GM12878 (cell line): ENCODE measurements at regions not wholly inside any gene's neighbourhood (a gene's known extent, or its start where the extent isn't known, plus 50 kb on each side); places are given as distances from the start of the nearest gene placed in this dataset.

ENCODE experiments used
- ATAC-seq: fragments of 200-7000 bp; cut with Tn5 transposase; 3 replicates; pipeline ENCODE4 v1.9.1; 2020; ENCODE audit warnings: mild to moderate bottlenecking, moderate library complexity
- BruUV-seq: library from RNA; stranded (reverse); fragments of 400-500 nt; replicated peaks from 2 replicates; lab custom pipeline; 2021; lab: Mats Ljungman, UMichigan
- CTCF ChIA-PET: fragments of 300-600 bp; sonication (Branson Sonifier 250); formaldehyde crosslinking; extraction: SDS; loops from one replicate; lab custom pipeline; 2021; ENCODE audit warnings: inconsistent platforms; lab: Yijun Ruan, JAX
- POLR2A ChIA-PET: fragments of 350-600 bp; formaldehyde crosslinking; extraction: SDS; loops from one replicate; lab custom pipeline; 2021; ENCODE audit warnings: inconsistent platforms; lab: Charles Lee
- RAD21 ChIA-PET: fragments of 300-600 bp; sonication (Branson Sonifier 250); formaldehyde crosslinking; loops from one replicate; lab custom pipeline; 2023; ENCODE audit warnings: antibody characterized with exemption; ENCODE audit not compliant: unreplicated experiment; lab: Charles Lee
- SMC1A ChIA-PET: fragments of 300-600 bp; sonication (Branson Sonifier 250); formaldehyde crosslinking; loops from one replicate; lab custom pipeline; 2023; ENCODE audit not compliant: unreplicated experiment, uncharacterized antibody; lab: Charles Lee
- DNase-seq: peaks from one replicate; pipeline ENCODE4 v3.0.0-alpha.2; 2011; ENCODE audit warnings: low read depth, low spot score
- FAIRE-seq: peaks from 3 replicates; lab custom pipeline; 2011; peaks lifted over from hg19 to GRCh38; lab: Jason Lieb, UNC
- H2AFZ ChIP-seq: 2 replicates; pipeline ENCODE4 v1.6.0; 2011; ENCODE audit warnings: low read depth, low read length, control low read depth; ENCODE audit not compliant: control insufficient read depth
- H3K27ac ChIP-seq: 2 replicates; pipeline ENCODE4 v1.5.1; 2011; ENCODE audit warnings: control low read depth; ENCODE audit not compliant: control insufficient read depth, insufficient read depth
- H3K27me3 ChIP-seq, 2 experiments: replicated peaks in 1 of 2; 2 replicates each; pipeline versions ENCODE4 v1.6.0 to v1.6.1; 2011; ENCODE audit warnings: low read length in 1 of 2; ENCODE audit not compliant: control insufficient read depth in 2 of 2, insufficient read depth in 2 of 2
- H3K36me3 ChIP-seq, 2 experiments: 2 replicates each; pipeline ENCODE4 v1.5.1; 2011; ENCODE audit warnings: low read length in 1 of 2; ENCODE audit not compliant: control insufficient read depth in 2 of 2, insufficient read depth in 2 of 2
- H3K4me1 ChIP-seq: 2 replicates; pipeline ENCODE4 v1.6.1; 2011; ENCODE audit warnings: mild to moderate bottlenecking, low read length, moderate library complexity, mixed read lengths; ENCODE audit not compliant: control insufficient read depth, insufficient read depth
- H3K4me2 ChIP-seq: 2 replicates; pipeline ENCODE4 v1.6.0; 2011; ENCODE audit warnings: control low read depth; ENCODE audit not compliant: control insufficient read depth, insufficient read depth
- H3K4me3 ChIP-seq: fragments of 200-600 bp; sonication (generic); 2 replicates; pipeline ENCODE4 v1.5.1; 2016
- H3K79me2 ChIP-seq: 2 replicates; pipeline ENCODE4 v1.6.0; 2011; ENCODE audit warnings: low read length; ENCODE audit not compliant: control insufficient read depth, insufficient read depth
- H3K9ac ChIP-seq: 2 replicates; pipeline ENCODE4 v1.8.0; 2011; ENCODE audit warnings: low read length, control low read depth, mixed read lengths; ENCODE audit not compliant: control insufficient read depth, insufficient read depth
- H3K9me3 ChIP-seq: replicated peaks from 3 replicates; pipeline ENCODE4 v1.5.1; 2011; ENCODE audit warnings: mild to moderate bottlenecking, low read length; ENCODE audit not compliant: control insufficient read depth, insufficient read depth
- H4K20me1 ChIP-seq: 2 replicates; pipeline ENCODE4 v1.6.0; 2011; ENCODE audit not compliant: control insufficient read depth, insufficient read depth
- ATF7 ChIP-seq: fragments of 450-650 bp; IDR thresholded peaks from 2 replicates; pipeline ENCODE4 v1.6.1; 2016; ENCODE audit warnings: low read depth, mild to moderate bottlenecking
- EZH2 ChIP-seq: IDR thresholded peaks from 2 replicates; pipeline ENCODE4 v1.6.1; 2012; ENCODE audit warnings: low read depth, mild to moderate bottlenecking, control low read depth, inconsistent platforms, low read length, borderline replicate concordance; ENCODE audit not compliant: control insufficient read depth
- HDAC6 ChIP-seq: fragments of 200-600 bp; sonication (generic); IDR thresholded peaks from one replicate; pipeline ENCODE4 v1.8.0; 2017; ENCODE audit warnings: antibody characterized with exemption; ENCODE audit not compliant: unreplicated experiment
- IKZF1 ChIP-seq: fragments of 450-650 bp; conservative IDR thresholded peaks from 2 replicates; pipeline ENCODE4 v1.6.1; 2017; ENCODE audit warnings: antibody characterized with exemption, mild to moderate bottlenecking
- IRF4 ChIP-seq: IDR thresholded peaks from 2 replicates; pipeline ENCODE4 v1.6.1; 2011; ENCODE audit warnings: low read depth, low read length
- MTA2 ChIP-seq: fragments of 450-650 bp; IDR thresholded peaks from 2 replicates; pipeline ENCODE4 v1.6.1; 2016; ENCODE audit warnings: low read depth, mild to moderate bottlenecking, moderate library complexity
- POLR2AphosphoS5 ChIP-seq: IDR thresholded peaks from 2 replicates; pipeline ENCODE4 v1.6.1; 2011; ENCODE audit warnings: mild to moderate bottlenecking, low read length, inconsistent platforms
- SMAD1 ChIP-seq: fragments of 450-650 bp; IDR thresholded peaks from 2 replicates; pipeline ENCODE4 v1.6.1; 2018; ENCODE audit warnings: mild to moderate bottlenecking, low read depth; ENCODE audit not compliant: partially characterized antibody
- WGBS: methylation state at CpG from one replicate; pipeline ENCODE4 v1.1.6; 2016; ENCODE audit warnings: low lambda C conversion rate; ENCODE audit not compliant: insufficient replicate concordance, insufficient coverage; ENCODE audit errors: missing lambda C conversion rate; 5-methylcytosine and 5-hydroxymethylcytosine counted together
- in situ Hi-C: fragments of 300-500 bp; cut with MboI; formaldehyde crosslinking; loops from 9 replicates; pipeline ENCODE4 v1.14.3; 2018; ENCODE audit warnings: mixed read lengths
- intact Hi-C: fragments of 100-400 bp; cut with micrococcal nuclease; formaldehyde crosslinking; loops from one replicate; pipeline ENCODE4 v1.14.2; 2022; ENCODE audit not compliant: unreplicated experiment

DNA sequence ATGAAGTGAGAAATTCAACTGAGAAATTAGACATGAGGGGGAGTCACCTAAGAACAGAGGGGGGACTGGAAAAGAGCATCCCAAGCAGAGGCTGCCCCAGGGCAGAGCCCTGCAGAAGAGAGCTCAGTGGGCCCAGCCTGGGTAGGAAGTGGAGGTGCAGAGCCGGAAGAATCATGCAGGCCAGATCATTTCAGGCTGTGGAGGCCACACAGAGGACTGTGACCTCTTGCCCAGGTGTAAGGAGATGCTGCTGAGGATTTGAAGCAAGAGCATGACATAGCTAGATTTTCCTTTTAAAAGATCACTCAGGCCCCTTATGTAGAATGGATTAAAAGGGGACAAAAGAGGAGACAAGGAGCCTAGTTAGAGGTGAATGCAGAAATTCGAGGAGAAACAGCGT, 63.9 kb upstream of the SPATA13 start:
- no peaks in the 10 kb centered on the region for H4K20me1 ChIP-seq
- DNase-seq (no peak), ATAC-seq (peak; percentile 43), FAIRE-seq (no peak)
- no peaks in the 10 kb centered on the region for H3K27me3 ChIP-seq
- 39% methylated on average over 3 of the region's 3 CpGs for WGBS
- POLR2A ChIA-PET, result no interaction called here
- in situ Hi-C loops (no loop called here), intact Hi-C loops (no loop called here)
- no peaks in the 10 kb centered on the region for H3K79me2 ChIP-seq
- TF ChIP-seq IRF4, result no peak
- no peak for TF ChIP-seq POLR2AphosphoS5
- TF ChIP-seq IKZF1, result no peak
- no peaks in the 10 kb centered on the region for H3K36me3 ChIP-seq
- no peak overlapping the region for H2AFZ ChIP-seq
- H3K9me3 ChIP-seq, result no peaks in the 10 kb centered on the region
- H3K9ac ChIP-seq, result no peak overlapping the region
- H3K4me2 ChIP-seq, result no peak overlapping the region
- RAD21 ChIA-PET, result interaction anchor here (1.1 kb wide), 1 partner anchor 33 kb away, joined by 3 read pairs; no protein-coding TSS in a partner anchor
- no peak overlapping the region for H3K27ac ChIP-seq
- CTCF ChIA-PET, result no interaction called here
- no TSS peak for BruUV-seq
- SMC1A ChIA-PET, result no interaction called here
- no peak overlapping the region for H3K4me3 ChIP-seq
- peaks cover 3% of the 10 kb centered on the region; the same call in 1 of the 2 replicates for H3K4me1 ChIP-seq

DNA sequence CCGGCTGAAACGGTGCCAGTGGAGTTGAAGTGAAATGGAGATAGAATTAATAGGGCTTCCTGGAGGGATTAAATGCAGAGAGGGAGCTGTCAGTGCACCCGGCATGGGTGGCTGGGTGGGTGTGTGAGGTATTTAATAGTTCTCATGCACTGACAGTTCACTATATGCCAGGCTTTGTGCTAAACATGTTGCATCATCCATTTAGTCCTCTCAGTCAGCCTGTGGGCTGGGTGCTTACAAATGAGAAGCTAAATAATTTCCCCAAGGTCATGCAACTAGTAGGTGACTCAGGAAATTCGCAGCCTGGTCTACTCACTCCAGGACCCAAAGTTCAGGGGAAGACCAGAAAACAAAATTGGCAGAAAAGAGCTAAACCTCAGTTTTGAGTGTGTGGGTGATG, 63.5 kb upstream of the SPATA13 start:
- Histone ChIP-seq H3K27ac (no peak overlapping the region), H3K4me1 (peaks cover 3% of the 10 kb centered on the region; the same call in 1 of the 2 replicates), H3K27me3 (no peaks in the 10 kb centered on the region), H3K79me2 (no peaks in the 10 kb centered on the region), H3K9me3 (no peaks in the 10 kb centered on the region), H3K36me3 (no peaks in the 10 kb centered on the region), H3K4me3 (no peak overlapping the region), H2AFZ (no peak overlapping the region), H3K9ac (no peak overlapping the region), H4K20me1 (no peaks in the 10 kb centered on the region), H3K4me2 (no peak overlapping the region)
- in situ Hi-C loops (no loop called here), intact Hi-C loops (no loop called here)
- ATAC-seq (peak; percentile 78), DNase-seq (peak; percentile 16), FAIRE-seq (no peak)
- SMC1A ChIA-PET, result no interaction called here
- CTCF ChIA-PET, result no interaction called here
- POLR2A ChIA-PET, result no interaction called here
- no TSS peak for BruUV-seq
- TF ChIP-seq EZH2 (no peak), SMAD1 (no peak), MTA2 (no peak), ATF7 (0 out of 2 replicates have a peak, but pooled peaks have one; percentile 18), HDAC6 (no peak)
- RAD21 ChIA-PET, result interaction anchor here (1.1 kb wide), 1 partner anchor 33 kb away, joined by 3 read pairs; no protein-coding TSS in a partner anchor
- 59% methylated on average over 3 of the region's 4 CpGs for WGBS
